CD4-positive, alpha-beta T cell treated with Interleukin-12 subunit alpha and Interleukin-12 subunit beta, for 1 hour (primary cell): ENCODE measurements at regions not wholly inside any gene's neighbourhood (a gene's known extent, or its start where the extent isn't known, plus 50 kb on each side); places are given as distances from the start of the nearest gene placed in this dataset.

Source experiments
- DNase-seq: peaks from one replicate; pipeline ENCODE4 v3.0.0-alpha.2; 2020

DNA sequence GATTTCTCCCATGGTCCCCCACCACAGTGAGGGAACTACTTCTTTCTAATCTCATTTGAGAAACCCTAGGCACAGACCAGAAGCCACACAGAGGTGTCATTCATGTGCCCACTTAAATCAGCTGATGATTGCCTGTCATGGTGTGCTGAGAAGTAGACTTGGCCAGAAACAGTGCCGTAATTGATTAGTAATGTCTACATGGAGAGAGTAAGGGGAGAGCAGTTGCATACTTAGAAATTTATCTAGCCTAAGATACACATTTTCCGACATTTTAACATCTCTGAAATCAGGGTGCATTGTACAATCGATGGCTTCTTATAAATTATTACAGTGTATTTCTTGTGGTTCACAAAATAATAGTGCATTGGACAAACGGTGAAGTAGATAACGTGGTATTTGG, 271.8 kb downstream of the IRF8 start:
- no peak for DNase-seq

- DNase-seq, result no peak
These were observed 272.4 kb downstream of the IRF8 start for GRCh38 chr16:86171329-86171728.

- DNase-seq, result no peak
These were observed 276.9 kb downstream of the IRF8 start for GRCh38 chr16:86175816-86176215.

- no peak for DNase-seq
These were observed 277.5 kb downstream of the IRF8 start for GRCh38 chr16:86176462-86176861.

DNA sequence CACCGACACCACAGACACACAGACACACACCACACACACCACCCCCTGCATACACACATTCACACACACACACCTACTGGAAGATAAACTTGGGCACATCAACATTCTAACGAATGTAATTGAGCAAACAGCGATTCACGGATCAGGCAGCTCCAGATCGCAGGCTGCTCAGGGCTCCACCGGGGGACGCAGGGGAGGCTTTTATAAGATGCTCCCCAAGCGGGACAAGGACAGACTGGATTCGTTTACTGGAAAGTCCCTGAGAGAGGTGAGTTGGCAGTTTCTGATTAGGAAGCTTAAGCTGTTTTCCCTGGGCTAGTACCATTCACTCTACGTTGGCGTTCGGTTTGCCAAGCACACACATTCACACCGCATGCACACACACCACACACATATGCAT, 281.3 kb downstream of the IRF8 start:
- no peak for DNase-seq

GRCh38 chr16:86180780-86181179, 281.8 kb downstream of the IRF8 start:
- DNase-seq, result no peak

- DNase-seq, result no peak
These were observed 282.6 kb downstream of the IRF8 start for GRCh38 chr16:86181526-86181925.

DNA sequence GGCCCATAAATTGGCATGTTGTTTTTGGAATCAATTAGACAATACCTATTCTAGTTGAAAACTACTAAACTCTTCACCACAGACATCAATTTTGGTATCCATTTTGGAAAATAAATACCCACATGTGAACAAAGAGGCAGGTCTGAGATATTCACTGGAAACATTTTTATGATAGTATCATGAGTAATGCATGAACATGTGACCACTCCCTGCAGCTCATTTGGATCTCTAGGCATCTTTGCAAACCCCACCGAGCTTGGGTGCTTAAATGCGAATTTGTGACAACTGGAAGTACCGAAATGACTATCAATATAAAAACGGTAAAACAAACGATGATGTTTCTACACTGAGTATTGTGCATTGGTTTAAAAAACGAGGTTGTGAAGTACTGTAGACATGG, 285.2 kb downstream of the IRF8 start:
- DNase-seq, result no peak

GRCh38 chr16:86185089-86185488, 286.1 kb downstream of the IRF8 start:
- no peak for DNase-seq

GRCh38 chr16:86186313-86186712, 287.4 kb downstream of the IRF8 start:
- no peak for DNase-seq

DNA sequence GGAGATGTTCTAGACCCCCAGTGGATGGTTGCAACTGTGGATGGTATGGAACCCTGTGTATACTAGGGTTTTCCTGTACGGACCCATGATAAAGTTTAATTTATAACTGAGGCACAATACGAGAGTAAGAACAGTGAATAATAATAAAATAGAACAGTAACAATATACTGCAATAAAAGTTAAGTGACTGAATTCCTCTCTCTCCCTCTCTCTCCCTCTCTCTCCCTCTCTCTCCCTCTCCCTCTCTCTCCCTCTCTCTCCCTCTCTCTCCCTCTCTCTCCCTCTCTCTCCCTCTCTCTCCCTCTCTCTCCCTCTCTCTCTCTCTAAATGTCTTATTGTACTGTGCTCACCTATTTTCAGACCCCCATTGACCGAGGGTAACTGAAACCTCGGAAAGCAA, 291.0 kb downstream of the IRF8 start:
- no peak for DNase-seq

DNA sequence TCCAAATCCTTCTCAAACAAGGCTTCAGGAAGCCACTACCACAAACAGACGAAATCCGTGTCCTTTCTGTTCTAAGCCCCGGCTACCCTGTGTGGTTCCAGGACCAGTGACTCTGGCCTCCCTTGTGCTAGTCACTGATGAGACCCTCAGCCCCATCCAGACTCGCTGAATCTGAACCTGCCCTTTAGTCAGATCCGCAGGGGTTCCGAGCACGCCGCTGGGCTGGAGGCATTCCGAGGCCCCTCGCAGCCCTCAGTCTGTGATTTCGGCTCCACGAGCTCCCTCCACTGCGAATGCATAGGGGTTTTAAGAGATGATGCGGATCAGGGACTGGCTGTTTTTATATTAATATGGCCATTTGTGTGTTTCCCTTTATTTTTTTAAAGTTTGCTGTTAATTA, 292.7 kb downstream of the IRF8 start:
- DNase-seq, result no peak

DNA sequence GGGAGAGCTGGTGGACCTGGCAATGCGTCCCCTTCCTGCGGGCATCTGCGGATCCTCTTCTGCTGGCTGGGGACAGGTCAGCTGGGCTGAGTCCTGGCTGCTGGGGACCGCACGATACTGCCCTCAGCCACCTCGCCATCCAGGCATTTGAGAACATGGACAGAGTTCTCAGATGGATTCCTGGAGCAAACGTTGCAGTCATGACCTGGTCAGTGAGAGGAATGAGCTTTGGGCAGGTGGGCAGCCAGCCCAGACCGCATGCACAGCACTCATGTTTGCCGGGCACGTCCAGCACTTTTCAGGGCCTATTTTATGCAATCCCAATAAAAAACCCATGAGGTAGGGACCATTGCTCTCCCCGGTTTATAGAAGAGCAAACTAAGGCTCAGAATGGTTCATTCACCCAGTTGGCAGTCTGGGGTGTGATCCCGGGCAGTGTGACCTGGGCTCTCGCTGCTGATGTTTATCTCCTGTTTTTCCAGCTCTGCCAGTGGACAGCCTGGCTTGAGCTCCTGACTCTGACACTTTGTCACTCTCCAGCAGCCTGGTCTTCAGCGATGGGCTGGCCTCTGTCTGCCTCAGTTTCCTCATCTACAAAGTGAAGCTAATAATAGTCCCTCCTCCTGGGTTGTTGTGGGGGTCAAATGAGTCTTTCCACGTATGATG, 294.7 kb downstream of the IRF8 start:
- DNase-seq, result no peak

- no peak for DNase-seq
These were observed 297.1 kb downstream of the IRF8 start for GRCh38 chr16:86195863-86196630.

DNA sequence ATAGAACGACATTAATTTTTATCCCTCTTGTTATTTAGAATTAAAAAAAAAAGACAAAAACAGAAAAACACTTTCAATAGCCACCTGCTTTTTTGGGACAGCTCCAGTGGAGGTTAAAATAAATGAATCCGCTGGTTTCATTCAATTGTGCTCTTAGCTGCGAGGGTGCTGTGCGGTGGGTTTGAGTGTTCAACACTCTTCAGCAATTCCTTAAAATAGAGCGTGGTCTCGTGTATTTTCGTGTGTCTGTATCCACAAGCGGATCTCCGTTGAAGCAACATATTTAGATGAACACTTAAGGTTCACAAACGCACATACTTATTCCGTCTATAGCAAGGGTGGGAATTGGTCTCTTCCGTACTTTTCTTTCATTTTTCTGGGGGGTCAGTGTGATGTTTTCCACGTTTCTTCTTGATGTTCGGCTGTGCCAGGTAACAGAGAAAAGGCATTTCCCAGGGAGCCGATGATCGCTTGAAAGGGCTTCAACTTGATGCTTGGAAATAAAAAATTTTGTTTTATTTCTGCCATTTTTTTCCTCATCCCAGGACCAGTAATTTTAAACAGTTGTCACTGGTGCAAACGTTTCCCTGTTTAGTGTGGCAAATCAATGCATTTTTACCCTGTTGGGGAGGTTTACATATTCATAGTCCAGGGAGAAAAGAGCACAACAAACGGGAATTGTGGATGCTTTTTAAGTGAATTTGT, 297.9 kb downstream of the IRF8 start:
- no peak for DNase-seq

GRCh38 chr16:86198206-86199118, 299.5 kb downstream of the IRF8 start:
- DNase-seq, result no peak

DNA sequence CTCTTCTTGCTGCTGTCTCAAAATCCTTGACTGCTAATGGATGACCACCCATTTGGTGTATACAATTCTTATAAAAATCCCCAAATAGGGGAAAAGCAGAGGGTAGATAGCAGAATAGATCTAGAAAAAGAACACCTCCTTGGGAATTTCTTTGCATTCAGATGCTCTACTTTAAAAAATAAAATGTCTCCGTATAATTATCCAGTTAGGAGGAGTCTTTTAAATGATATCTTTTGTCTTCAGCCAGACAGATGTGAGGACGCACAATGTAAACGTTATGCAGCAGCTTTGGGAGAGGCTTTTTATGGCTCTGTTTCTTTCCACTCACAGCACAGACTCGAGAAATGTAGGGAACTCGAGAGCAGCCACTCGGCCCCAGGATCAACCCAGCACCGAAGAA, 300.2 kb downstream of the IRF8 start:
- DNase-seq, result no peak

- DNase-seq, result no peak
These were observed 301.1 kb downstream of the IRF8 start for GRCh38 chr16:86199871-86200695.

DNA sequence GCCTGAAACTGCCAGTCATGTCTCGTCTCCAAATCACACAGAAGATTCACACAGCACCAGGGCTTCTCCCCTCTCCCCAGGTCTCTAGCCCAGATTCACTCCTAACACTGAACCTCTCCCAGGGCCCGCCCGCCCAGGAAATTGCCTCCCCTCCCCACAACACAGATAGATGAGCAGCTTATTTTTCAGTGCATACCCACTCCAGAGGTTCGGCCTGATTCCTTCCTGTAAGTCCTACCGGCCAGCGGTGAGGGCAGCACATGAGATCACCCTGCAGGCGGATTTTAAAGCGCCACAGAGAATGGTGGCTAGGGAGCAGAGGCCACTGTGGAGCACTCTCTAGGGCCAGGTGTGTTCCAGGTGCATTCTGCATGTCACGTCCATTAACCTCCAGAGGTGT, 301.8 kb downstream of the IRF8 start:
- no peak for DNase-seq

DNA sequence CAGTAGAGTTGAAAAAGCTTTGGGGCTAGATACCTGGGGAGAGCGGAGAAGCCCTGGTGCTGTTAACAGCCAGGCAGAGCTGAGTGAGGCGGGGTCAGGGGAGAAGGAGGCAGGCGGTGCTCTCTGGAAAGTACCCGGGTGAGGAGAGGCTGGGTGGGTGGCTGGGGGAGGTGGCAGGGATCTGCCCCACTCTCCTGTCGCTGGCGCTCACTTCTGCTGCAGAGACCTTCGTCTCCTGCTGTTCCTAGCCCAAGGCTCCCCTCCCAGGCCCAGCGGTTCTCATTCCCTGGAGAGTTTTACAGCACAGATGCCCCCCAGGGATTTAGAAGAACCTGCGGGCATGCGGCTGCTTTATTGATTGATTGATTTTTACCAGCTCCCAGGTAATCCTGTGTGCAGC, 302.8 kb downstream of the IRF8 start:
- DNase-seq, result no peak

DNA sequence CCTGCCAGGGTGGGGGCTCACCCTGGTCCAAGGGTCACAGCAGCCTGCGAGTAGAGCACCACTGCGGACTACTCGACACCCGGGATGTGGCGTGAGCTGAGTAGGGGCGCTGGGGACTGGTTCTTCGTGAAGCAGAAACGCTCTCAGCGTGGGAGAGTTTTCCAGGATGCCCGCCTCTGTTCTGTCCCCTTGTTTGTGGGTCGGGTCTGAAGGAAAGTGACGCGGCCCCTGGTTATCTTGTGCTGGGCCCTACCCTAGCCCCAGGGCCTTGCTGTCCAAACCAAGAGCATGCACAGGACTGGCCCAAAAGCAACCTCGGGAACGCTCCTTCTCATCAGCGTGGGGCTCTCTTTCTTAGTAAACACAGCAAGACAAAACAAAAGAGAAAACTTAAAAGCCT, 303.3 kb downstream of the IRF8 start:
- DNase-seq, result no peak

DNA sequence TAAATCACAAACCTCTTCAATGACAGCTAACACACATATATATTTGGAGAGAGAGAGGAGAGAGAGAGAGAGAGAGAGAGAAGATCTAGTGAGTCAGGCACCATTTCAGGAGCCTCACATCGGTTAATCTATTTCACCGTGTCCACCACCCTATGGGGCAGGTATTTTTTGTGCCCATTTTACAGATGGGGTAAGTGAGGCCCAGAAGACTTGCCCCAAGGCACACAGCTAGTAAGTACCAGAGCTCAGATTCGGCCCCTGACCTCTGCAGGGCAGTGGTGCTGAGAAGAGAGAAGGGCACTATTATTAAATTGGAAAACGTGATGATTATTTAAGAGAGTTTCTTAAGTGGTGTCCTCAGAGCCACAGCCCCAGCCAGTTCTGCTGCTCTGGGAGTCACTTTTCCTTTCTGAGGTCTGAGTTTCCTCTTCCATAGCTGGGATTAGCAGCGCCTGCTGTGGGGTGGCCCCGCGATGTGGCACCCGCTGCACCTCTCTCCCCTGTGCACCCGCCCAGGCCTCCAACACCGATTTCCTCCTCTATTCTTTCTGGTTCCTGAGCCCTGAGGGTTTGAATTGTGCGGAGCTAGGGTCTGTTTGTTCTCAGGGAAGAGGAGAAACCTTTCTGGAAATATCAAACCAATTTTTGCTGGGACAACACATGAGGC, 303.9 kb downstream of the IRF8 start:
- DNase-seq, result no peak
